Activated naive CD8-positive, alpha-beta T cell treated with anti-CD3 and anti-CD28 coated beads, Interleukin-2, amount 10 ng/mL, durations not matched to agents 7 days and 5 days (primary cell): ENCODE measurements at regions not wholly inside any gene's neighbourhood (a gene's known extent, or its start where the extent isn't known, plus 50 kb on each side); places are given as distances from the start of the nearest gene placed in this dataset.

Experiments used
- ATAC-seq: fragments of 150-1000 bp; cut with Tn5 transposase; one replicate; pipeline ENCODE4 v1.10.0; 2021; ENCODE audit warnings: low read depth, moderate library complexity
- POLR2A ChIA-PET: fragments of 350-600 bp; sonication (Branson Sonifier 250); formaldehyde crosslinking; loops from one replicate; lab custom pipeline; 2021; ENCODE audit warnings: antibody characterized with exemption; lab: Charles Lee
- DNase-seq: peaks from one replicate; pipeline ENCODE4 v3.0.0; 2021
- H3K27ac Mint-ChIP-seq: one replicate; pipeline ENCODE4 v1.8.0; 2022; ENCODE audit warnings: mild to moderate bottlenecking, mixed read lengths
- H3K27me3 Mint-ChIP-seq: one replicate; pipeline ENCODE4 v1.8.0; 2022; ENCODE audit warnings: mild to moderate bottlenecking, moderate library complexity, mixed read lengths
- H3K36me3 Mint-ChIP-seq: one replicate; pipeline ENCODE4 v1.8.0; 2021; ENCODE audit warnings: mild to moderate bottlenecking, mixed read lengths
- H3K4me1 Mint-ChIP-seq: one replicate; pipeline ENCODE4 v1.8.0; 2021; ENCODE audit warnings: mixed read lengths
- H3K4me3 Mint-ChIP-seq: one replicate; pipeline ENCODE4 v1.8.0; 2022; ENCODE audit warnings: mild to moderate bottlenecking, moderate library complexity, mixed read lengths
- H3K9me3 Mint-ChIP-seq: one replicate; pipeline ENCODE4 v1.8.0; 2021; ENCODE audit warnings: mixed read lengths

DNA sequence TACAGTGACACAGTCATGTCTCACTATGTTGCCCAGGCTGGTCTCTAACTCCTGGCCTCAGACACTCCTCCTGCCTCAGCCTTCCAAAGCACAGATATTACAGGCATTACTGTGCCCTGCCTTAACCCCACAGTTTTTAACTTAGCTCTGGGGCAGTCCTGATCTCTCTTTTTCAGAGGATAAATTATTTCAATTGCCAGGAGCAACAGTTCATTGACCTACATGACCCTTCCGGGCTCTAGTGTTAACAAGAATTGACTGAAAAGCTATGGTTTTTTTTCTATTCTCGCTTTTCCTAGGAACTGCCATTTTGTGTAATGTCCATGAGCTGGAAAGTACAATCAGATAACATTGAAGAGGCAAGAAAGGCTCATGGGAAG lies 92.8 kb downstream of the HNRNPLL start:
- DNase-seq (no peak), ATAC-seq (no peak)
- POLR2A ChIA-PET, result no interaction called here
- peaks cover 6% of the 10 kb centered on the region for H3K27me3 Mint-ChIP-seq
- H3K4me3 Mint-ChIP-seq, result no peak overlapping the region
- H3K27ac Mint-ChIP-seq, result no peak overlapping the region
- peaks cover 5% of the 10 kb centered on the region for H3K4me1 Mint-ChIP-seq
- H3K36me3 Mint-ChIP-seq, result no peaks in the 10 kb centered on the region
- peaks cover 7% of the 10 kb centered on the region for H3K9me3 Mint-ChIP-seq

DNA sequence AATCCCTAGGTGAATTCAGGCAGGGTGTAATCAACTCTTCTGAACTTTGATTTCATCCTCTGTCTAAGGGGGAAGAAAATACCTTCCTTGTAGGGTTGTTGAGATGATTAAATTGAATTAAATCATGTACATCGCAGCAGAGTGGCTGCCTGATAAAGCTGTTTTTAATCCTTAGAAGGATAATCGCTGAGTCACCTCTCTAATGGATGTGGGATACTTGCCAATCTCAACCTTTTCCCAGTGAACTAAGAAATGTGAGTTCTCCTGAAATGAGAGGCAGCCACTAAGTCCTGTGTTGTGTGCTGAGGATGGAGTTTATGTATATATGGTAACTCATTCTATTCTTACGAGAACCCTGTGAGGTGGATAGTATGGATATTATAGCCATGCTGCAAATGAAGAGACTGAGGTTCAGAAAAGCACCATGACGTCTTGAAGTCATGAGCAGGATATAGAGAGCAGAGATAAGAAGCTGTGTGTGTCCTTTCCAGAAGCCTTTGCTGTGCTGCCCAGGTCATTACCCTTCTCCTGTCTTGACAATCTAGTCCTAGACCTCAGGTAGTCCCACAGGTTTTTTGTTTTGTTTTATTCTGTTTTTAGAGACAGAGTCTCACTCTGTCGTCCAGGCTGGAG lies 93.3 kb downstream of the HNRNPLL start:
- ATAC-seq (no peak), DNase-seq (no peak)
- H3K9me3 Mint-ChIP-seq, result peaks cover 7% of the 10 kb centered on the region
- no peak overlapping the region for H3K27ac Mint-ChIP-seq
- H3K36me3 Mint-ChIP-seq, result no peaks in the 10 kb centered on the region
- peaks cover 6% of the 10 kb centered on the region for H3K27me3 Mint-ChIP-seq
- H3K4me1 Mint-ChIP-seq, result peaks cover 5% of the 10 kb centered on the region
- POLR2A ChIA-PET, result no interaction called here
- H3K4me3 Mint-ChIP-seq, result no peak overlapping the region

DNA sequence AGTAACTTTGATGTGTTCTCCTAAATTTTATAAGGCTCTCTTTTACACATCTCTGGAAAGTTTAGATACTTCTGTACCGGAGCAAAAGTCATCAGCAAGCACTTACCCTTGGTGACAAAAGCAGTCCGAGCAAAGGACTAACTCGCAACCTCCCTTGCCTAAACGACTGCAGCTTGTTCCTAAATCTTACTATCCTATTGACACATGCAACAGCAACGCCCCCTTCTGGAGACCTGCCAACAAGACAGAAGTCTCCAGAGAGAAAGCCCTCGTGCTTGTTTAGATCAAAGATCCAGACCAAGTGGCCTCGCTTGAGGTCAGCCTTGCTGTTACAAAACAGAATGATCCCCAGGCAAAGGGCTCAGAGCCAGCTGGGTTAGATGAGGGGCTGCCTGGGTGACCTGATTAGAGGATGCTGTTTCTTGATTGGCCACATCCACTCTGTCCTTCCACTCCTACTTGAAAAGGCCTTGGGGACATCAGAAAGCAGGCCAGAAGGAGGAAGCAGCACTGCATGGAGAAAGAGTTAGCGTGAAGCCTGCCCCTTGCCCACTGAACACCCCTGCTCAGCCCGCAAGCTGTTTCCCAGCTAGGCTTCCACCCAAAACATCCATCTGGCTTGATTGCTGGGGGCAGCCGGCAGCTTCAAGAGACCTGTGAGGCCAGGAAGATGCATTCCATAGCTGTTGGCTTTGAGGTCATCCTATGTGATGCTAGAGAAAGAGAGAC lies 94.3 kb downstream of the HNRNPLL start:
- Mint-ChIP-seq H3K4me3 (no peak overlapping the region), H3K9me3 (peaks cover 7% of the 10 kb centered on the region), H3K27me3 (peaks cover 5% of the 10 kb centered on the region), H3K27ac (no peak overlapping the region), H3K4me1 (peaks cover 5% of the 10 kb centered on the region), H3K36me3 (no peaks in the 10 kb centered on the region)
- POLR2A ChIA-PET, result interaction anchor here (0.9 to 1.0 kb wide), 2 partner anchors 132 to 192 kb away, joined by 3 to 7 read pairs; no protein-coding TSS in a partner anchor
- ATAC-seq (peak; percentile 77), DNase-seq (peak; percentile 69)

GRCh38 chr2:38507712-38508111 lies 95.0 kb downstream of the HNRNPLL start:
- Mint-ChIP-seq H3K27me3 (peaks cover 6% of the 10 kb centered on the region), H3K9me3 (peaks cover 7% of the 10 kb centered on the region)
- POLR2A ChIA-PET, result interaction anchor here (0.9 to 1.0 kb wide), 2 partner anchors 131 to 191 kb away, joined by 3 to 7 read pairs; no protein-coding TSS in a partner anchor

GRCh38 chr2:38505779-38506178 lies 96.9 kb downstream of the HNRNPLL start:
- Mint-ChIP-seq H3K4me3 (no peak overlapping the region), H3K27ac (no peak overlapping the region), H3K4me1 (peaks cover 7% of the 10 kb centered on the region), H3K36me3 (peaks cover 2% of the 10 kb centered on the region), H3K9me3 (peaks cover 9% of the 10 kb centered on the region), H3K27me3 (peaks cover 11% of the 10 kb centered on the region)
- ATAC-seq (no peak), DNase-seq (no peak)
- POLR2A ChIA-PET, result no interaction called here

More at GRCh38 chr2:38507712-38508111, 95.0 kb downstream of the HNRNPLL start:
- H3K27ac Mint-ChIP-seq, result no peak overlapping the region
- H3K4me3 Mint-ChIP-seq, result no peak overlapping the region
- no peak for ATAC-seq
- peaks cover 7% of the 10 kb centered on the region for H3K4me1 Mint-ChIP-seq
- peaks cover under 1% of the 10 kb centered on the region for H3K36me3 Mint-ChIP-seq
- DNase-seq, result no peak

DNA sequence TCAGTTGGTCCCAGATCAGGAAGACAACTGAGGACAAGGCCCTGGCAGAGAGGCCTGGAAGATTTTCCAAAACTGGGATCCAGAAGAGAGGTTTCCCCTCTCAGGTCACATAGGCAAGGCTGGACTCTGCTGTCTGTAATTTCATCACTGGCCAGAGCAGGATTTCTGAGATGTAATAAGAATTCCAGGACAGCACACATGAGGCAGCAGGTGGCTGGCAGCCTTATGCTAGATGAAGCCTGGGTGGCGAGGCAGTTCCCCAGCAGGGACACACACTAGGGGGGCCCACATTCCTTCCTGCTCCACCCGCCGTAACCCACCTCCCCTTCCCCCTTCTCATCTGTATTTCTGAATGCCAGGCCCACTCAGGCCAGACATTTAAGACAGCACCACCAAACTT lies 98.6 kb downstream of the HNRNPLL start:
- ATAC-seq, result no peak
- H3K27ac Mint-ChIP-seq, result peak overlapping the region; percentile 26
- peaks cover 9% of the 10 kb centered on the region for H3K9me3 Mint-ChIP-seq
- H3K4me3 Mint-ChIP-seq, result no peak overlapping the region
- peaks cover 2% of the 10 kb centered on the region for H3K36me3 Mint-ChIP-seq
- POLR2A ChIA-PET, result no interaction called here
- DNase-seq, result no peak
- H3K27me3 Mint-ChIP-seq, result peaks cover 14% of the 10 kb centered on the region
- peaks cover 7% of the 10 kb centered on the region for H3K4me1 Mint-ChIP-seq

- ATAC-seq, result no peak
- POLR2A ChIA-PET, result no interaction called here
- Mint-ChIP-seq H3K4me1 (peaks cover 9% of the 10 kb centered on the region), H3K4me3 (no peak overlapping the region), H3K27me3 (peaks cover 10% of the 10 kb centered on the region), H3K27ac (no peak overlapping the region), H3K9me3 (peaks cover 9% of the 10 kb centered on the region), H3K36me3 (peaks cover 4% of the 10 kb centered on the region)
- no peak for DNase-seq
Measured at GRCh38 chr2:38502107-38502506, 100.6 kb downstream of the HNRNPLL start.

DNA sequence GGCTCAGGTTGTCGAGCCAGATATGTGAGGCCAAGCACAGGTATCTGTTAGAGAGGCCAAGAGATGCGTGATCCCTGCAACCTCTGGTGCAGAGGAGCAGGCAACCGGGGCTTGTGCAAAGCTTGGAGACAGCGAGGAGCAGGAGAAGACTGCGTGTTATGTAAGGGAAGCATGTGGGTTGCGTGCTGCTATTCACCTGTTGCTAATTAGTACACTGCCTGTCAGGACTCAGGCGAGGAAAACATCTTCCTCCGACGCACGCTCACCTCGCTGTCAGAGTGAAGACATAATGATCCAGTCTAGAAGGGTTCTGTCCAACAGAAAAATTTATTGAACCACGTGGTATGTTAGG lies 102.5 kb downstream of the HNRNPLL start:
- H3K27me3 Mint-ChIP-seq, result peaks cover 10% of the 10 kb centered on the region
- no peak for ATAC-seq
- H3K36me3 Mint-ChIP-seq, result peaks cover 4% of the 10 kb centered on the region
- no peak for DNase-seq
- H3K4me3 Mint-ChIP-seq, result no peak overlapping the region
- H3K27ac Mint-ChIP-seq, result no peak overlapping the region
- POLR2A ChIA-PET, result no interaction called here
- peaks cover 2% of the 10 kb centered on the region for H3K9me3 Mint-ChIP-seq
- peaks cover 11% of the 10 kb centered on the region for H3K4me1 Mint-ChIP-seq

- peaks cover 10% of the 10 kb centered on the region for H3K27me3 Mint-ChIP-seq
- POLR2A ChIA-PET, result interaction anchor here (0.5 kb wide), 1 partner anchor 176 kb away, joined by 3 read pairs; no protein-coding TSS in a partner anchor
- DNase-seq (no peak), ATAC-seq (no peak)
- peaks cover 4% of the 10 kb centered on the region for H3K36me3 Mint-ChIP-seq
- H3K9me3 Mint-ChIP-seq, result peaks cover 2% of the 10 kb centered on the region
- H3K4me1 Mint-ChIP-seq, result peaks cover 11% of the 10 kb centered on the region
- no peak overlapping the region for H3K27ac Mint-ChIP-seq
- no peak overlapping the region for H3K4me3 Mint-ChIP-seq
Measured at GRCh38 chr2:38499548-38500282, 103.0 kb downstream of the HNRNPLL start.

GRCh38 chr2:38498045-38498481 lies 104.7 kb downstream of the HNRNPLL start:
- no peak for ATAC-seq
- H3K9me3 Mint-ChIP-seq, result peaks cover 2% of the 10 kb centered on the region
- H3K4me1 Mint-ChIP-seq, result peaks cover 9% of the 10 kb centered on the region
- H3K27me3 Mint-ChIP-seq, result peaks cover 10% of the 10 kb centered on the region
- no peak for DNase-seq
- H3K27ac Mint-ChIP-seq, result peak overlapping the region; percentile 11
- POLR2A ChIA-PET, result interaction anchor here (0.7 kb wide), 1 partner anchor 168 kb away, joined by 4 read pairs; no protein-coding TSS in a partner anchor
- no peak overlapping the region for H3K4me3 Mint-ChIP-seq
- H3K36me3 Mint-ChIP-seq, result peaks cover 4% of the 10 kb centered on the region

DNA sequence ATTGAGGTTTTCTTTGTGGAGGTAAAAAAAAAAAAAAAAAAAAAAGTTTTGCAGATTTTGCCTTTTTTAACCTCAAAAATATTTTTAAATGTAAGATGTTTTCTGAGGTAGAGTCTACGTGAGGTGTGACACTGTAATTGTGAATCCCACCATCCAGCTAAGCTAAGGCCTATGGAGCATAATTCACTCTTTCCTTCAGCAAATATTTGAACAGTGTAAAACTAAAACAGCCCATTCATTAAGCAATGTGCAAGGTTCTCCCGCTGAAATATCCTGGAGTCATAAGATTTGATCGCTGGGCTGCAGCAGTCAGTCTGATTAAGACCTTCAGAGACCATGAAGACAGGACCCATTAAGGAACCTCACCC lies 105.1 kb downstream of the HNRNPLL start:
- Mint-ChIP-seq H3K36me3 (peaks cover 3% of the 10 kb centered on the region), H3K4me1 (peaks cover 9% of the 10 kb centered on the region), H3K9me3 (peaks cover 2% of the 10 kb centered on the region), H3K27ac (no peak overlapping the region), H3K4me3 (no peak overlapping the region), H3K27me3 (peaks cover 8% of the 10 kb centered on the region)
- ATAC-seq (no peak), DNase-seq (no peak)
- POLR2A ChIA-PET, result no interaction called here

- POLR2A ChIA-PET, result no interaction called here
- ATAC-seq (no peak), DNase-seq (no peak)
- Mint-ChIP-seq H3K36me3 (peaks cover 1% of the 10 kb centered on the region), H3K27me3 (peaks cover 6% of the 10 kb centered on the region), H3K9me3 (no peaks in the 10 kb centered on the region), H3K27ac (no peak overlapping the region), H3K4me3 (no peak overlapping the region), H3K4me1 (peaks cover 9% of the 10 kb centered on the region)
Measured at GRCh38 chr2:38496927-38497669, 105.6 kb downstream of the HNRNPLL start.

- no peak overlapping the region for H3K27ac Mint-ChIP-seq
- H3K36me3 Mint-ChIP-seq, result peaks cover 1% of the 10 kb centered on the region
- POLR2A ChIA-PET, result no interaction called here
- H3K4me1 Mint-ChIP-seq, result peaks cover 9% of the 10 kb centered on the region
- ATAC-seq (no peak), DNase-seq (no peak)
- no peaks in the 10 kb centered on the region for H3K9me3 Mint-ChIP-seq
- H3K4me3 Mint-ChIP-seq, result no peak overlapping the region
- peaks cover 4% of the 10 kb centered on the region for H3K27me3 Mint-ChIP-seq
Measured at GRCh38 chr2:38495880-38496279, 106.8 kb downstream of the HNRNPLL start.
